C4-2B (cell line): ENCODE measurements at regions not wholly inside any gene's neighbourhood (a gene's known extent, or its start where the extent isn't known, plus 50 kb on each side); places are given as distances from the start of the nearest gene placed in this dataset.

Experiments used
- CTCF ChIP-seq: fragments of 450-650 bp; conservative IDR thresholded peaks from 2 replicates; pipeline ENCODE4 v1.5.1; 2017; ENCODE audit warnings: mild to moderate bottlenecking
- ZFX ChIP-seq: fragments of 450-650 bp; IDR thresholded peaks from 2 replicates; pipeline ENCODE4 v1.6.1; 2017

- TF ChIP-seq ZFX (no peak), CTCF (peak; percentile 52)
Measured at GRCh38 chr1:218996362-218996761, 177.3 kb upstream of the LYPLAL1 start.
